ENCODE measurements at regions not wholly inside any gene's neighbourhood (a gene's known extent, or its start where the extent isn't known, plus 50 kb on each side); places are given as distances from the start of the nearest gene placed in this dataset.

GRCh38 chr1:195849180-195849579, 759.1 kb downstream of the KCNT2 start:
- TF ChIP-seq CTCF (IDR thresholded peaks at IDR 0.05) = no peak
- no peak for TF ChIP-seq EP300 (IDR thresholded peaks at IDR 0.05)
